AG04449 (cell line): ENCODE measurements at regions not wholly inside any gene's neighbourhood (a gene's known extent, or its start where the extent isn't known, plus 50 kb on each side); places are given as distances from the start of the nearest gene placed in this dataset.

Experiments used
- CTCF ChIA-PET: fragments of 350-600 bp; formaldehyde crosslinking; extraction: SDS; loops from one replicate; lab custom pipeline; 2021; ENCODE audit warnings: antibody characterized with exemption; lab: Yijun Ruan, JAX
- POLR2A ChIA-PET: fragments of 400-600, 350-600 bp; formaldehyde crosslinking; extraction: SDS; loops from one replicate; lab custom pipeline; 2020; ENCODE audit warnings: antibody characterized with exemption, inconsistent platforms; lab: Yijun Ruan, JAX
- DNase-seq: peaks from one replicate; pipeline ENCODE4 v3.0.0-alpha.2; 2010; ENCODE audit warnings: low read depth, low spot score
- H3K4me3 ChIP-seq: 2 replicates; pipeline ENCODE4 v1.5.1; 2011; ENCODE audit warnings: low read depth, mild to moderate bottlenecking, control low read depth, low read length
- TF ChIP-seq, protein P1 (sequence below): IDR thresholded peaks from one replicate; pipeline ENCODE4 v1.5.1; 2011; ENCODE audit warnings: mild to moderate bottlenecking, moderate library complexity, low read length, control low read depth, inconsistent platforms; ENCODE audit not compliant: insufficient read depth; ENCODE audit errors: missing control alignments

DNA sequence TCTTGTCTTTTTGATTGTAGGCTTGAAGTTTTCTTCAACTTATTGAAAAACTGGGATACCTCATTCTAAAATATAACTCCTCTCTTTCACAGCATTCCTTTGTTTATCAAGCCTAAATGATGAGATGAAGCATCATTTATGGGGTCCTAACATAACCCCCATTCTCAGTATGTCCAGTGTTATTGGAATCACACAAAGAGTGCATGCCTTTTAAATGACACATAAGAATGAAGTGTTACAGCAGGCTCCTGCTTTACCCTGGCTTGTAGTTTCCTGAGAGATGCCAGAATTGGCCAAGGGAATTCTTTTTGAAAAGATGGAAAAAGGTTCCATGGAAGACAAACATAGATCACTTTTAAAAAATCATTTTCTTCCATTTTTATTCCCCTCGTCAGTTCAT lies 502.4 kb downstream of the BCKDHB start:
- peak; percentile 7 for DNase-seq
- TF ChIP-seq, protein P1, sequence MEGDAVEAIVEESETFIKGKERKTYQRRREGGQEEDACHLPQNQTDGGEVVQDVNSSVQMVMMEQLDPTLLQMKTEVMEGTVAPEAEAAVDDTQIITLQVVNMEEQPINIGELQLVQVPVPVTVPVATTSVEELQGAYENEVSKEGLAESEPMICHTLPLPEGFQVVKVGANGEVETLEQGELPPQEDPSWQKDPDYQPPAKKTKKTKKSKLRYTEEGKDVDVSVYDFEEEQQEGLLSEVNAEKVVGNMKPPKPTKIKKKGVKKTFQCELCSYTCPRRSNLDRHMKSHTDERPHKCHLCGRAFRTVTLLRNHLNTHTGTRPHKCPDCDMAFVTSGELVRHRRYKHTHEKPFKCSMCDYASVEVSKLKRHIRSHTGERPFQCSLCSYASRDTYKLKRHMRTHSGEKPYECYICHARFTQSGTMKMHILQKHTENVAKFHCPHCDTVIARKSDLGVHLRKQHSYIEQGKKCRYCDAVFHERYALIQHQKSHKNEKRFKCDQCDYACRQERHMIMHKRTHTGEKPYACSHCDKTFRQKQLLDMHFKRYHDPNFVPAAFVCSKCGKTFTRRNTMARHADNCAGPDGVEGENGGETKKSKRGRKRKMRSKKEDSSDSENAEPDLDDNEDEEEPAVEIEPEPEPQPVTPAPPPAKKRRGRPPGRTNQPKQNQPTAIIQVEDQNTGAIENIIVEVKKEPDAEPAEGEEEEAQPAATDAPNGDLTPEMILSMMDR, result no peak
- H3K4me3 ChIP-seq, result no peak overlapping the region
- ChIA-PET CTCF (no interaction called here), POLR2A (no interaction called here)

DNA sequence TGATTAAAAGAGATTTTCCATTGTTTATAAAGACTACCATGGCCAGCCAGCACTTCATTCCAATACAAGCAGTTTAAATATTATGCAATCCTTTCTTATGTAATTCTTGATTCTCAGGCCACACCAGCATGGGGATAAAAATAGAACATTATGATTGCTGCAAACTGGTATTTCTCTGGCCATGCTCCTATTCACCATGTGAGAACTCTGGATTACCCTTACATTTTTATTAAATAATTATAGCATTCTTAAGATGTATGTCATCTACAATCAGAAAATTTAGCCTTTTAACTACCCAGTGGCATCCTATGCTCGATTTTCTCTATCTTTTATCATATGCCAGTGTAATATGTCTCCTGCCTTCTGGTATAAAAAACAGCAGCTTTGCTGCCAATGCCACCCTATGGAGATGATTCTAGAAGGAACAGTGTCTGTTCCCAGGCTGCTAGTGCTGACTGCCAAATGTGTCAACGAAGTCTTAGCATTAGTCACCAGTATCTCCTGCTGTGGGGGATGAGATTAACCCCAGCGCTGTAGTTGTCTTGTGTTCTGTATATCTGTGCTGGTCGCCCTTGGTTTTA lies 501.4 kb downstream of the BCKDHB start:
- DNase-seq, result peak; percentile 90
- ChIA-PET CTCF (no interaction called here), POLR2A (no interaction called here)
- TF ChIP-seq, protein P1, result no peak
- no peak overlapping the region for H3K4me3 ChIP-seq

DNA sequence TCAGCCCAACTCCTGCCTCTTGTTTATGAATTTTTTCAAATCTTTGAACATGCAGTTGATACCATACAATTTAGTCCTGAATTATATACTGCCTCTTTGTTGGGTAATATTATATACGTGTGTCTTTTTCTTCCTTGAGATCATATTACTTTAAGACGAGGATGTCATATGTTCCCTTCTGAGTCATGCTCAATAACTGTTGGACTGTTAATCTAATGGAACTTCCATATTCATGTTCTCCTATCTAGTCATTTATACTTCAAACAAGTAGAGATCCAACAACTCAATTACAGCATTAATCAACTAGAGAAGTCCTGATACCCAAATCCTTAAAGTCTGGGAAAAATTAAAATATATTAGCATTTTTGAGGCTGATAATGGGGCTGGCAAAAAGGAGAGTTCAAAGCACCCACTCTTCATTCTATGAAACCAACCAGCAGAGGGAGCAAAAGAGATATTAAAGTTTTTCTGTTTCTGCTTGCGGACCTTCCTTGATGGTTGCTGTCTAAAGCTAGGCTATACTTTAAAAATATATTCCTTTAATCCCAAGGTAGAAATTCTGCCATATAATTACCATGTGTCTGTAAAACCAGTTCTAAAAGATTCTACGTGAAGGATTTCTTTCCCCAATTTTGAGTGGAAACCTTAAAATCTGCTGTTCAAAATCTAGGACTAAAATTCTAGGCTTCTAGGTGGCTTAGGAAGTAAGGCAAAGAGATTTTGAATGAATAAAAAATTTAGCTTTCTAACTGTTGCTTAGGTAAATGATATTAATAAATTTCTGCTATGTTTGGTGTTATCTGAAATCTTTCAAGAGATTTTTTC lies 498.9 kb downstream of the BCKDHB start:
- DNase-seq, result no peak
- CTCF ChIA-PET, result interaction anchor here (0.7 to 1.6 kb wide), 5 partner anchors 8 to 391 kb away, joined by 3 to 7 read pairs (median 4); no protein-coding TSS in a partner anchor
- H3K4me3 ChIP-seq, result no peak overlapping the region
- POLR2A ChIA-PET, result no interaction called here
- TF ChIP-seq, protein P1, result peak; percentile 36

DNA sequence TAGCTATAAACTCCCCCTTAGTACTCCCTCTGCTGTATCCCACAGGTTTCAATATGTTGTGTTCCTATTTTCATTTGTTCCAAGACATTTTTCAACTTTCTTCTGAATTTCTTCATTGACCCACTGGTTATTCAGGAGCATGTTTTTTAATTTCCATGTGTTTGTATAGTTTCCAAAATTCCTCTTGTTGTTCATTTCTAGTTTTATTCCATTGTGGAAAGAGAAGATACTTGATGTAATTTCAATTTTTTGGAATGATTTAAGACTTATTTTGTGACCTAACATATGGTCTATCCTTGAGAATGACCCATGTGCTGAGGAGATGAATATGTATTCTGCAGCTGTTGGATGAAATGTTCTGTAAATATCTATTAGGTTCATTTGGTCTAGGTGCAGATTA lies 497.2 kb downstream of the BCKDHB start:
- DNase-seq, result no peak
- CTCF ChIA-PET, result no interaction called here
- TF ChIP-seq, protein P1, result no peak
- H3K4me3 ChIP-seq, result no peak overlapping the region
- POLR2A ChIA-PET, result no interaction called here

DNA sequence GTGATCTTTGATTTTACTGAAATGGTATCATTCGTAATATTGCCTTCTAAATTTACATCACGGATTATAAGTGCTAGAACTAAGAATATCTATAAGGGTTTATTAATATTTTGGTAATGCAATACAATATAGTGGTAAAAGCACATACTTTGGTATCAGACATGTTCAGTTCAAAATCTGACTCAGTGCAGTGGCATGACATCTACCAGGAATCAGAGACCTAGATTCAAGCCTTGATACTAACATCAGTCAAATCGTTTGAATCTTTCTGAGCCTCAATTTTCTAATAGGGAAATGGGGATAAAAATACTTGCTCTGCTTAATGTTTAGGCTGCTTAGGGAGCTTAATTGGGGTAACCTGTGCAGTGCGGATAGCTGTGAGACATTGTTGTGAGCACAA lies 488.0 kb downstream of the BCKDHB start:
- TF ChIP-seq, protein P1, result no peak
- DNase-seq, result no peak
- POLR2A ChIA-PET, result no interaction called here
- H3K4me3 ChIP-seq, result no peak overlapping the region
- CTCF ChIA-PET, result no interaction called here

DNA sequence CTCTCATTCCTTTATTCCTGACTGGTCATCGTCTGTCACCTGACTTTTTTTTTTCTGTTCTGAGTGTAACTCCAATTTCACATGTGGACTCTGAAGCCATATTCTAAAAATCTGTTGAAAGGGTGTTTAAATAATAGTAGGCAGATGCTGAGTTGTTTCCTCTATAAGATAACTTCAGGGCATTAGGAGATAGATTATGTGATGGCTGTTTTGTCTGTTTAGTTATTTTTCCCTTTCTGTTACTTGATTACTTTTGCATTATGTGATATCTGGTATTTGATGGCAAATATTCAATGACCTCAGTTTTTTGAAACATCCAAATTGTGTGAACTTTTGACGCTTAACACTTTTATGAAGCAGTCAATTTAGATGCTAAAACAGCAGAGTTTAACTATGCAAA lies 486.0 kb downstream of the BCKDHB start:
- ChIA-PET POLR2A (no interaction called here), CTCF (no interaction called here)
- TF ChIP-seq, protein P1, result no peak
- DNase-seq, result no peak
- no peak overlapping the region for H3K4me3 ChIP-seq
